Activated T-cell treated with anti-CD3 and anti-CD28 coated beads for 1 hour (primary cell): ENCODE measurements at regions not wholly inside any gene's neighbourhood (a gene's known extent, or its start where the extent isn't known, plus 50 kb on each side); places are given as distances from the start of the nearest gene placed in this dataset.
A peak's percentile ranks its signal among the peaks of the same experiment; 100 is the strongest.

Source experiments
- DNase-seq: peaks from one replicate; pipeline ENCODE4 v3.0.0-alpha.2; 2020; ENCODE audit warnings: low read depth

- no peak for DNase-seq
Measured at GRCh38 chr7:50209461-50210135, 94.9 kb upstream of the IKZF1 start.

DNA sequence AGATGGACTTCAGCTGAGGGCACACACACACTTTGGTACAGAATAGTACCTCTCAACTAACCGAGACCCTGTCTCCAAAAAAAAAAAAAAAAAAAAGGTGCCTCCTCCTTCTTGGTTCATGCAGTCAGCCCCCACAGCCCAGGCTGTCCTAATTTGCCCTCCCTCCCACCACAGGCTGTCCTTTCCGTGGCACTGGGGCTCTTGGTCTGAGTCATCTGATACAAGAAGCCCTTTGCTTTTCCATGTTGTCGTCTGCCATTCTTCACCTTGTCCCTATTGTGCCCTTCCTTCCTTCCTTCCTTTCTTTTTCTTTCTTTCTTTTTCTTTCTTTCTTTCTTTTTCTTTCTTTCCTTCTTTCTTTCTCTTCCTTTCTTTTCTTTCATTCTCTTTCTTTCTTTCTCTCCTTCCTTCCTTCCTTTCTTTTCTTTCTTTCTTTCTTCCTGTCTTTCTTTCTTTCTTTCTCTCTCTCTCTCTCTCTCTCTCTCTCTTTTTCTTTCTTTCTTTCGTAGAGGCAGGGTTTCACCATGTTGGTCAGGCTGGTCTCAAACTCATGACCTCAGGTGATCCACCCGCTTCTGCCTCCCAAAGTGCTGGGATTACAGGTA lies 96.0 kb upstream of the IKZF1 start:
- DNase-seq: no peak

DNA sequence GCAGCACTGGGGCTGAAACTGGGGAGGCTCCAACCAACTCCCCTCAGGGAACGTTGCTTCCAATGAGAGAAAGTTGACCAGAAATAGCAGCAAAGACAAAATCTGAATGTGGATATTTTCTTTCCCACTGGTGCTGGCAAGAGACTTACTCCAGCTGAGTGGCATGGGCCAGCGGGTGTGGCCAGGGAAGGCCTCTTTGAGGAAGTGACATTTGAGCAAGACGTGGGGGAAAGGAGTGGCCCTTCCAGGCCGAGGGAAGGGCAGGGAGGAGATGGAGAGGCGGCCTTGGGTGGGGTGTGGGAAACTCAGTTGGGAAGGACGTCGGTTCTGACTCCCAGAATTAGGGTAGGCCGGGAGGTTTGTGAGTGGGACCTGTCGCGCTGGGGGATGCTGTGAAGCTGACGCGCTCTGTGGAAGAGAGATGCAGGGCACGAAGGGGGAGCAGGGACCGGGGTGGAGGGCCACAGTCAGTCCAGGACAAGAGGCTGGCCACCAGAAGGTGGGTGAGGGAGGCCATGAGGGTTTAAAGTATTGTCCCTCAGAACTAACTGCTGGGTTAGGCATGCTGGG lies 96.7 kb upstream of the IKZF1 start:
- no peak for DNase-seq

- DNase-seq: no peak
Measured at GRCh38 chr7:50207251-50207564, 97.3 kb upstream of the IKZF1 start.

GRCh38 chr7:50206453-50207250 lies 97.9 kb upstream of the IKZF1 start:
- peak; percentile 54 for DNase-seq

DNA sequence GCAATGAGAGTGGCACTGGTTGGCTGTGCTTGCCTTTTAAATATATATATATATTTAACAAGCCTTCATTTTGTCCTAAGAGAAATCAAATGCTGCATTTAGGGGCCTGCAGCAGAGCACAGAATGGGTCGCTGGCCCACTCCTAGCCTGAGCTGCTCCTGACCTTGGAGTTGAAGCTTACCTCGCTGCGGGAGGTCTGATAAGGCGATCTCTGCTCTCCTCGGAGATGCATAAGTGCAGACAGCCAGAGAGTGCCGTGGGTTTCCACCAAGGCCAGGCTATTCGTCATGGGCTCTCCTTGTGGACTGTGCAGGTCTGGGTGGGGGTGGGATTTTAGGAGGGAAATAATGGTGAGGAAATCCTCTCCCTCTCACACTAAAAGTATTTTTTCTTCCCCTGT lies 99.5 kb upstream of the IKZF1 start:
- DNase-seq: no peak

- no peak for DNase-seq
Measured at GRCh38 chr7:50204581-50204980, 99.9 kb upstream of the IKZF1 start.

DNA sequence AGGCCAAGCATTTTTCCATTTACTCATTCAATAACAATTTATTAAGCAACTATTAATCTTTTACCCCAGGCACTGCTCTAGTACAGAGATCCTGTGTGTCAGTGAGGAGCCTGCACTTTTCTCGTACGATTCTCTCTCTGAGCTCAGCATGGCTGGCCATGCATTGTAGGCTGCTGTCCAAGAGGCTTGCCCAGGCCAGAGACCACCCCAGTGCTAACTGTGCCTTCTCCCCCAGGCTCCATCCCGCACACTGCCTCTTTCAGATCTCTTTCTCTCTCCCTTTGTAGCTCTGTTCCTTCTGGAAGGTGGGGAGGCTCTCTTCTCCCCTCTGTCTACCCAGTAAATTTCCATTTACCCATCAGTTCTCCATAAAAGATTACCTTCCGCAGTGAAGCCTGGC lies 101.0 kb upstream of the IKZF1 start:
- DNase-seq: no peak

DNA sequence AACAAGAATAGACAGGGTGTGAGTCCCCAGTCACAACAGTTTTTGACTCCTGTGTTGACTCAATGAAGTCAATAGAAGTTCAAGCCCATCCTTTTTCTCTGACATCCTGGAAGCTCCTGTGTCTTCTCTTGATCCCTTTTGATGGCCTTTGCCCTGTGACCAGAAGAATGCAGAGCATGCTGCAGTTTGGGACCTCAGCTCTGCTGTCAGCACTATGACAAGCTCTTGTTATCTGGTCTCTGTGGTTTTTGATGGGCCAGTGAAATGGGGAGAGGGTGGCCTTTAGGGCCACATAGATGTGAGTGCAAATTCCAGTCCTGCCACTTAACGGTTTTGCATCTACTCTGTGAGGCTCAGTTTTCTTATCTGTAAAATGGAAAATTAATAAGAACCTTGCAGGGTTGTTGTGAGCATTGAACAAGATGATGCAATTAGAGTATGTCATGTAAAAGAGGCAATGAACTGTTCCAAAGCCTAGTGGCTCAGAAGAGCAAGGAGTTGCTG lies 102.4 kb upstream of the IKZF1 start:
- no peak for DNase-seq

DNA sequence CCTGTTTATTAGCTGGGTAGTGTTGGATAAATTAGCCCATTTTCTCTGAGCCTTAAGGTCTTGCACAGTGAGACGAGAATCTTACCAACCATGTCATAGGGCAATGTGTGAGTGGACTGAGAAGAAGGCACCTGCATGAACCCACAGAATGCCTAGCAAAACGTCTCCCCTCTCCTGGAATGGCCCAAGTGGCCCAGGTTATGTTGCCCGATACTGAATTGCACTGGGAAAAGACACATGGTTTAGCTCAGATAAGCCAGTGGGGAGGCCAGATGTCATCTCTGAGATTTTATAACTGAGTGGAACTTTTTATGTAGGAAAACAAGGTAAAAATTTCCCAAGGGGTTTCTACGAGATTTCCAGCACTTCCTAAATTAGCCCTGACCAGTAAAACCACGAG lies 104.7 kb upstream of the IKZF1 start:
- no peak for DNase-seq

DNA sequence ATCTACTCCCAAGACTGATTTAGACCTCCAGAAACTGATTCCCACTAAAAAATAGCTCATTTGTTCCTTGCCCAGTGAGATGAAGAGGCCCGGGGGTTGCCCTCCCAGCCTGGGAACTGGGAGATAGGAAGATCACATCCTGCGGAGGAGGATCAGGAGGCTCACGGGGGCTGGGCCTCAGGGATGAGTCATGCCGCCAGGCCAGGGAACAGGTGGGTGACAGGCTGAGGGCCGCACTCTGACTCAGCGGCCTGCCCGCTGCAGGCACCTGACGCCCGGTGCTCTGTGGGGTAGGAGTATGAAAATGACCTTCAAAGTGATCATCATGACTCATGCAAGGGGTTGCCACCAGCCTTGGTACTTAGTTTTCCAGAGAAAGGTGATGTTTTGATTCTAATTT lies 104.5 kb upstream of the ZPBP start:
- DNase-seq: no peak

DNA sequence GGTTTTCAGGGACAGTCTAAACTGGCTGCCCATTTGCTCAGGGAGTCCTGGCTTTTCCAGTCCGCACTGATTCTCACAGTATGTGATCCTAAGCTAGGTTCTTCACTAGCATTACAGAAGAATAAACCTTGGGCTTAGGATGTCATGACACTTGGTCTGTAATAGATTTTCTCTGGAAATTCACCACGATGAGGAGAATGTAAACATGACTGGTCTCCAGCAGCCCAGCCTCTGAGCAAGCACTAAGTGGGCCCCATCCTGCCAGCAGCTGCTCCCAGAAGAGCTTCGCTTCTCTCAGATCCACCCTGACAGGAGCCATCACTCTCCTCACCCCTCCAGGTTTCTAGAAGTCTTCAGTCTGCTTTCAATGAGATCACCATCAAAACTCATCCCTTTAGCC lies 103.7 kb upstream of the ZPBP start:
- DNase-seq: no peak

- DNase-seq: no peak
Measured at GRCh38 chr7:50190776-50191175, 97.7 kb upstream of the ZPBP start.

DNA sequence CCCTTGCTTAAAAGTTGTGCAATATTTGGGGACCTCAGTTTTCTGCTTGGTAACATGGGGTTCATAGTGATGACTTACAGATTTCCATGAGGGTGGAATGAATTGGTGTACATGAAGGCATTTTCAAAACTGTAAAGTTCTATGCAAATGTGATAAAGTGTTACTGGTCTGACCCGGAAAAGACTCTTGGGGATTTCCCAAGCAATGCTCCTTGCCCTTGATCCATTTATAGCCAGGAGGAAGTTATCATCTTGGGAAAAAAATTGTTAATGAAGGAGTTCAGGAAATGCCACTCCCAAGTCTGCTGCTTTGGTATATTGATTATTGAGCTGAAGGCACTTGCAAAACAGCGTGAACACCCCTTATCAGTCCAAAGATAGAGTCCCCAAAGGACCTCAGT lies 96.3 kb upstream of the ZPBP start:
- no peak for DNase-seq

- DNase-seq: no peak
Measured at GRCh38 chr7:50185951-50186682, 93.1 kb upstream of the ZPBP start.

DNA sequence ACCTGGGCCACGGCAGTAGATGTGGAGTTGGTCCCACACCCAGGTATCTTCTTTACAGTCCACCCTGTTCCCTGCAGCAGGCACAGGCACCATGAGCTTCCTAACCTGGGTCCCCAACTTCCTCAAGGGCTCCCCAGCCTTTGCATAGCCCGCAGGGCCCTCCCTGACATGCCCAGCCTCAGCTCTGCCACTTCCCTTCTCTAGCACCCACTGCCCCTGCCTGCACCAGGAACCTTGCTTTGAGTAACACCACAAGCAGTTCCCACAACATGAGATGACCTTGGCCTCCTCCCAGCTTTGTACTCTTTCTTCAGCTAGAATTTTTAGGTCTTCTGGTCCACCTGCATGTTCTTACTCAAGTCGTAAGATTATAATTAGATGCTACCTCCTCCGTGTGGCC lies 92.2 kb upstream of the ZPBP start:
- no peak for DNase-seq

DNA sequence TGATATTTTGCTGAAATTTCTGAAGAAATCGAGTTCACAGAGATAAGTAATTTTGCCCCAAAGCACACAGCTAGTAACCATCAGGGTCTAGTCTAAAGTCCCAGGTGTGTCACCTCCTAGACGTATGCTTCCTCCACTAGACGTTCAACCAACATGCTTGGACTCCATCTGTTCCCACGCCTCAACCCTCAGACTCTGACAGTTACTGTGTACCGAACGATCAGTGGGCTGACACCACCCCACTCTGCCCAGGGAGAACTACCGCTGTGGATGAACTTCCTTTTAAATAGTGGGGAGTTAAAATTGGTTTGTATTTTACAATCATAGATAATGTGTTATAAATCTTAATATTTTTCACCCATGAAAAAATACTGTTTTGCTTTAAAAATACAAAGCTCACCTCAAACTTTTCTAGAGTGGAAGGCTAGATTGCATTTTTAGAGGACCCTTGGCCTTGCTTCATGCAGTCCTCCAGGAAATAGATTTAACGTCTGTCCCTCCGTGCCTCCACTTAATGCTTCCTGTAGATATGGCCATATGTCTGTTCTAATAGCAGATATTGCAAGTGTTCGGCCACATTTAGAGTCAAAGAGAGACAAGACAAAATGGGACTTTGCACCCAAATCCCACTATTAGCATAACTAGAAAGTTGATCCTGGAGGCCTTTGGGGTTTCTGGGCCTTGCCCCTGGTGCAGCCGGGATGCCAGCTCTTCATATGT lies 91.4 kb upstream of the ZPBP start:
- no peak for DNase-seq

- no peak for DNase-seq
Measured at GRCh38 chr7:50182759-50183158, 89.7 kb upstream of the ZPBP start.

- DNase-seq: no peak
Measured at GRCh38 chr7:50181081-50181480, 88.0 kb upstream of the ZPBP start.

DNA sequence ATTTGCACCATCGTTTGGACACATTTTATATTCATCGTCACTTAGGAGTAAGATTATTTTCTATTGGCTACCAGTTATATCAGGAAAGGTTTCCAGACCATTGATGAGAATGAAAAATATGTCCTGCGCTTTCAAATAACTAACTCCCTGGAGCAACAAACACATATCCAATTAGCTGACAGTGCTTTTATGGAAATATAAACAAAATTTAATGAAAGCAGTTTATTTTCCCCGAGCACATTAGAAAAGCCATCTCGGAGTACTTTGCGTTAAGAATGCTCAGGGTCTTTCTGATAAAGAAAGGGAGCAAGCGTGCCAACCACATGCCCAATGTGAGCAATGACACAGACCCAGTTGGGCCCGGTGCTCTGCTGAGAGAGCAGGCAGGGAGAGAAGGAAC lies 85.1 kb upstream of the ZPBP start:
- no peak for DNase-seq

GRCh38 chr7:50174948-50175347 lies 81.9 kb upstream of the ZPBP start:
- DNase-seq: no peak
